ENCODE measurements at regions not wholly inside any gene's neighbourhood (a gene's known extent, or its start where the extent isn't known, plus 50 kb on each side); places are given as distances from the start of the nearest gene placed in this dataset.

DNA sequence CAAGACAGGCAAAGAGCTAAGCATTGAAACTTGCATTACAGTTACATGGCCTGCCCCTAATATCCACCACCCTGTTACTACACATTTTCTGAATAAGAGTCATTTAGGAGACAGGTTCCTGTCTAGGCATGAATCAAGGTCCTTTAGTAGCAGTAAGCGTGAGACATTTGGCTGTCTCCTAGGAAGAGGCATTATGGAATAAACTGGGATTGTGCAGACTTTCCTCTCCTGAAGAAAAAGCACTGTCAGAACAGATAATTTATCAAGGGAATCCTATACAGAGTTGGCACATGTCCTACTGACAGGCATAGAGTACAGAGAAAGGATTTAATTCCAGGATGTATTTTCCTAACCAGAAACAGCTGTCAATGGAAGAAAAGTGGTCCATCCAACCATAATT, 111.9 kb downstream of the INHBA start:
- TF ChIP-seq, protein P1, sequence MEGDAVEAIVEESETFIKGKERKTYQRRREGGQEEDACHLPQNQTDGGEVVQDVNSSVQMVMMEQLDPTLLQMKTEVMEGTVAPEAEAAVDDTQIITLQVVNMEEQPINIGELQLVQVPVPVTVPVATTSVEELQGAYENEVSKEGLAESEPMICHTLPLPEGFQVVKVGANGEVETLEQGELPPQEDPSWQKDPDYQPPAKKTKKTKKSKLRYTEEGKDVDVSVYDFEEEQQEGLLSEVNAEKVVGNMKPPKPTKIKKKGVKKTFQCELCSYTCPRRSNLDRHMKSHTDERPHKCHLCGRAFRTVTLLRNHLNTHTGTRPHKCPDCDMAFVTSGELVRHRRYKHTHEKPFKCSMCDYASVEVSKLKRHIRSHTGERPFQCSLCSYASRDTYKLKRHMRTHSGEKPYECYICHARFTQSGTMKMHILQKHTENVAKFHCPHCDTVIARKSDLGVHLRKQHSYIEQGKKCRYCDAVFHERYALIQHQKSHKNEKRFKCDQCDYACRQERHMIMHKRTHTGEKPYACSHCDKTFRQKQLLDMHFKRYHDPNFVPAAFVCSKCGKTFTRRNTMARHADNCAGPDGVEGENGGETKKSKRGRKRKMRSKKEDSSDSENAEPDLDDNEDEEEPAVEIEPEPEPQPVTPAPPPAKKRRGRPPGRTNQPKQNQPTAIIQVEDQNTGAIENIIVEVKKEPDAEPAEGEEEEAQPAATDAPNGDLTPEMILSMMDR (IDR thresholded peaks at IDR 0.05) = no peak
- TF ChIP-seq POLR2A (IDR thresholded peaks at IDR 0.05) = no peak
